Left lung (tissue), 4 donors: ENCODE measurements at regions not wholly inside any gene's neighbourhood (a gene's known extent, or its start where the extent isn't known, plus 50 kb on each side); places are given as distances from the start of the nearest gene placed in this dataset.
"Not testable (repeated sequence)": the region's sequence is repeated elsewhere in the genome, so short reads cannot be mapped to it uniquely, and the experiment has no call there.

Experiments used
- ATAC-seq: fragments of 200-7000 bp; cut with Tn5 transposase; one replicate; pipeline ENCODE4 v1.9.1; 2020; ENCODE audit warnings: moderate library complexity
- DNase-seq, 4 donors: peaks; one replicate each; pipeline ENCODE4 v3.0.0-alpha.2; 2013 to 2020
- H3K27ac ChIP-seq, 2 donors: fragments of 200-600 bp; sonication (generic) in 1 of 2; one replicate each; pipeline versions ENCODE4 v1.5.0 to v1.8.0; 2020 to 2021
- H3K27me3 ChIP-seq, 2 donors: fragments of 200-600 bp; sonication (generic) in 1 of 2; one replicate each; pipeline versions ENCODE4 v1.5.0 to v1.8.0; 2020 to 2021
- H3K36me3 ChIP-seq, 2 donors: fragments of 200-600 bp; sonication (generic) in 1 of 2; one replicate each; pipeline versions ENCODE4 v1.5.0 to v1.8.0; 2020 to 2021
- H3K4me1 ChIP-seq, 2 donors: fragments of 200-600 bp; one replicate each; pipeline ENCODE4 v1.8.0; 2021
- H3K4me3 ChIP-seq, 2 donors: fragments of 200-600 bp; sonication (generic) in 1 of 2; one replicate each; pipeline versions ENCODE4 v1.5.0 to v1.8.0; 2020 to 2021; ENCODE audit warnings: mild to moderate bottlenecking in 1 of 2
- H3K9me3 ChIP-seq, 2 donors: fragments of 200-600 bp; sonication (generic) in 1 of 2; one replicate each; pipeline versions ENCODE4 v1.5.0 to v1.8.0; 2020 to 2021
- CTCF ChIP-seq, 2 donors: fragments of 200-600 bp; sonication (generic) in 1 of 2; IDR thresholded peaks; one replicate each; pipeline versions ENCODE4 v1.5.0 to v1.8.0; 2021; ENCODE audit warnings: antibody characterized with exemption in 2 of 2
- intact Hi-C, 2 donors: fragments of 100-400 bp; cut with DNase I; formaldehyde crosslinking; loops; one replicate each; pipeline versions ENCODE4 v1.11.2 to v1.14.2; 2022
- donor health status: DM: no; HTN: yes; CAD: no.
- donor health status: DM: no; HTN: no; CAD: no.

DNA sequence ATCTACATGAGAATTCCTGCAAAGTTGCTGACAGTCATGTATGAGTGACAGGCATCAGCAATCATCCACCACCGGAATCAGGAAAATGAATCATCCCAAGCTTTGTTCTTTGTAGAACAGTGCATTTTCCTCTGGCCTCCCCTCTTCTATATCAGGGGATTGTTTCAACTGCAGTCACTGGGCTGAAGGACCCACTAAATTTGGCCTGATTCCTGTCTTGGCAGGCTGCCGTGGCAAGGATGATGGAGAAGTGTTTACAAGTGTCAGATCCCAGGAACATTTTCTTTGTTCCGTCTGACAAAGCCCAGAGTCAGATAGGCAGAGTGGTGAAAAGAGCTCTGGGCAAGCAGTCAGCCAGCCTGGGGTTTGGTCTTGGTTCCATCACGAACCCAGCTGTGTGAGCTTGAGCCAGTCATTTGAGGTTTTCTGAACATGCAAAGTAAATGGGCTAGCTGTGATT is 175.1 kb upstream of the TSC22D2 start:
- intact Hi-C loops, result no loop called here
- H3K27ac ChIP-seq, result peak overlapping the region in 1 of 2 donors; percentile 33
- no peaks in the 10 kb centered on the region for H3K4me1 ChIP-seq
- ATAC-seq, result peak; percentile 69
- H3K36me3 ChIP-seq, result no peaks in the 10 kb centered on the region
- TF ChIP-seq CTCF (IDR thresholded peaks at IDR 0.05), result no peak
- DNase-seq, result peak in 2 of 4 donors; percentile 47 to 71
- no peaks in the 10 kb centered on the region for H3K27me3 ChIP-seq
- H3K4me3 ChIP-seq, result no peak overlapping the region
- H3K9me3 ChIP-seq, result no peaks in the 10 kb centered on the region

DNA sequence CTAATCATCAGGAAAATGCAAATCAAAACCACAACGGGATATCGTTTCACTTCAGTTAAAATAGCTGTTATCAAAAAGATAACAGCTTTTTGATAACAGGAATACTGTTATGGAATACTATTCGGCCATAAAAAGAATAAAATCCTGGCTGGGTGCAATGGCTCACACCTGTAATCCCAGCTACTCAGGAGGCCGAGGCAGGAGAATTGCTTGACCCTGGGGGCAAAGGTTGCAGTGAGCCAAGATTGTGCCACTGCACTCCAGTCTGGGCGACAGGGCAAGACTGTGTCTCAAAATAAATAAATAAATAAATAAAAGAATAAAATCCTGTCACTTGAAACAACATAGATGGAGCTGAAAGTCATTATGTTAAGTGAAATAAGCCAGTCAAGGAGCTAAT is 178.1 kb upstream of the TSC22D2 start:
- Histone ChIP-seq H3K4me1 (no peaks in the 10 kb centered on the region), H3K27me3 (no peaks in the 10 kb centered on the region), H3K27ac (no peak overlapping the region), H3K4me3 (no peak overlapping the region), H3K9me3 (no peaks in the 10 kb centered on the region), H3K36me3 (no peaks in the 10 kb centered on the region)
- no peak for TF ChIP-seq CTCF (IDR thresholded peaks at IDR 0.05)
- no peak for ATAC-seq
- no peak for DNase-seq
- intact Hi-C loops, result no loop called here

DNA sequence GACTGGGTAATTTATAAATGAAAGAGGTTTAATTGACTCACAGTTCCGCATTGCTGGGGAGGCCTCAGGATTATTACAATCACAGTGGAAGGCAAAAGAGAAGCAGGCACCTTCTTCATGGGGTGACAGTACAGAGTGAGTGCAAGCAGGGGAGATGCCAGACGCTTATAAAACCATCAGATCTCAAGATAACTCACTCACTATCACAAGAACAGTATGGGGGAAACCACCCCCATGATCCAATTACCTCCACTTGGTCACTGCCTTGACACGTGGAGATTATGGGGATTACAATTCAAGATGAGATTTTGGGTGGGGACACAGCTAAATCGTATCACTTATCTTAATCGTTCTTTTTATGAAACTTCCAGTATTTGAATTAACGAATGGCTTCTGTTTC is 179.5 kb upstream of the TSC22D2 start:
- not testable (repeated sequence) for H3K36me3 ChIP-seq, H3K9me3 ChIP-seq, DNase-seq, H3K27ac ChIP-seq, H3K4me3 ChIP-seq, H3K4me1 ChIP-seq, H3K27me3 ChIP-seq, ATAC-seq
- intact Hi-C loops, result loop anchor here in 1 of 2 donors (10.0 kb wide), 1 partner anchor 266 kb away; no protein-coding TSS in a partner anchor

GRCh38 chr3:150227839-150228238 is 180.3 kb upstream of the TSC22D2 start:
- DNase-seq, result peak in 1 of 4 donors; percentile 72
- H3K9me3 ChIP-seq, result no peaks in the 10 kb centered on the region
- no peaks in the 10 kb centered on the region for H3K36me3 ChIP-seq
- peak; percentile 42 to 48 for TF ChIP-seq CTCF (IDR thresholded peaks at IDR 0.05)
- no peaks in the 10 kb centered on the region for H3K27me3 ChIP-seq
- H3K4me3 ChIP-seq, result no peak overlapping the region
- H3K4me1 ChIP-seq, result no peaks in the 10 kb centered on the region
- no peak overlapping the region for H3K27ac ChIP-seq
- intact Hi-C loops, result loop anchor here in 1 of 2 donors (10.0 kb wide), 1 partner anchor 267 kb away; no protein-coding TSS in a partner anchor
- peak; percentile 67 for ATAC-seq

- intact Hi-C loops, result loop anchor here in 1 of 2 donors (10.0 kb wide), 1 partner anchor 269 kb away; no protein-coding TSS in a partner anchor
- peaks cover 0 to 6% of the 10 kb centered on the region in 2 donors for H3K27me3 ChIP-seq
- TF ChIP-seq CTCF (IDR thresholded peaks at IDR 0.05), result no peak
- no peak overlapping the region for H3K27ac ChIP-seq
- no peaks in the 10 kb centered on the region for H3K36me3 ChIP-seq
- H3K4me1 ChIP-seq, result peaks cover 0 to 4% of the 10 kb centered on the region in 2 donors
- ATAC-seq, result no peak
- no peak overlapping the region for H3K4me3 ChIP-seq
- DNase-seq, result peak in 1 of 4 donors; percentile 46
- H3K9me3 ChIP-seq, result no peaks in the 10 kb centered on the region
These were observed 182.1 kb upstream of the TSC22D2 start for GRCh38 chr3:150225986-150226385.

GRCh38 chr3:150223558-150223957 is 184.5 kb upstream of the TSC22D2 start:
- H3K27me3 ChIP-seq, result peaks cover 0 to 13% of the 10 kb centered on the region in 2 donors
- DNase-seq, result no peak
- no peaks in the 10 kb centered on the region for H3K36me3 ChIP-seq
- H3K9me3 ChIP-seq, result no peaks in the 10 kb centered on the region
- no peak overlapping the region for H3K4me3 ChIP-seq
- H3K27ac ChIP-seq, result no peak overlapping the region
- no peak for TF ChIP-seq CTCF (IDR thresholded peaks at IDR 0.05)
- ATAC-seq, result no peak
- intact Hi-C loops, result loop anchor here in 1 of 2 donors (10.0 kb wide), 1 partner anchor 271 kb away; no protein-coding TSS in a partner anchor
- peaks cover 0 to 6% of the 10 kb centered on the region in 2 donors for H3K4me1 ChIP-seq
